Epithelial cell of esophagus (primary cell): ENCODE measurements at regions not wholly inside any gene's neighbourhood (a gene's known extent, or its start where the extent isn't known, plus 50 kb on each side); places are given as distances from the start of the nearest gene placed in this dataset.

Experiments used
- DNase-seq: peaks from one replicate; pipeline ENCODE4 v3.0.0; 2010; ENCODE audit warnings: low read depth
- H3K4me3 ChIP-seq: 2 replicates; pipeline ENCODE4 v1.5.1; 2011; ENCODE audit warnings: mild to moderate bottlenecking, low read length, control low read depth
- CTCF ChIP-seq: IDR thresholded peaks from 2 replicates; pipeline ENCODE4 v1.5.1; 2011; ENCODE audit warnings: low read depth, mild to moderate bottlenecking, low read length, control low read depth, inconsistent platforms; ENCODE audit not compliant: insufficient read depth; ENCODE audit errors: missing control alignments

DNA sequence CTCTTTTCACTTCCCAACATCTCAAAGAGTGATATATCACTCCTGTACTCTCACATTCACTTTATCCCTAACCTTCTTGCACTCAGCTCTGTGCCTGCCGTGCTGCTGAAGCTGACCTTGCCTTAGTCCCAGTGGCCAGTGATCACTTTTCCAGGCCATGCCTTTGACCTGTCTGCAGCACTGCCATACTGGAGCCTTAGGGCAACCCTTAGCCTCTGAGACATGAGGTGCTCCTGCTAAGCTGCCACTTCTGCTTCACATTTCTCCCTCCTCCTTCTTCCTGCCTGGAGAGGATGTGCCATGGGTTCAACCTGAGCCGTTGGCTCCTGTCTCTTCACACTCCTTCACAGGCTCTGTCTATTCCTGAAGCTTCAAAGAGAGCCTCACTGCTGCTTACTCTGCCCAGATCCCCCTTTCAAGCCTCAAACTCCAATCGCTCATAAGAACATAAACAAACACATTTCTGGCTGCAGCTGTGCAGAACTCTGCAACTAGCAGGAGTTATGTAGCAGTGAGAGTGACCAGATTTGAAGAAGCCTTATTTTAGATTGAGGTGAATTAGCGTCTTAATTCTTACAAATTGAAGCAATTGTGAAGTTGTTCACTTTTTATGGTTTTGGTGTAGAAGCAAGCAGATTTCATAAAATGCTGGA lies 716.2 kb upstream of the FANCL start:
- H3K4me3 ChIP-seq = no peak overlapping the region
- DNase-seq = no peak
- TF ChIP-seq CTCF = no peak

- no peak for TF ChIP-seq CTCF
- no peak for DNase-seq
- H3K4me3 ChIP-seq = no peak overlapping the region
Observed at GRCh38 chr2:58954880-58955385, 713.8 kb upstream of the FANCL start.

DNA sequence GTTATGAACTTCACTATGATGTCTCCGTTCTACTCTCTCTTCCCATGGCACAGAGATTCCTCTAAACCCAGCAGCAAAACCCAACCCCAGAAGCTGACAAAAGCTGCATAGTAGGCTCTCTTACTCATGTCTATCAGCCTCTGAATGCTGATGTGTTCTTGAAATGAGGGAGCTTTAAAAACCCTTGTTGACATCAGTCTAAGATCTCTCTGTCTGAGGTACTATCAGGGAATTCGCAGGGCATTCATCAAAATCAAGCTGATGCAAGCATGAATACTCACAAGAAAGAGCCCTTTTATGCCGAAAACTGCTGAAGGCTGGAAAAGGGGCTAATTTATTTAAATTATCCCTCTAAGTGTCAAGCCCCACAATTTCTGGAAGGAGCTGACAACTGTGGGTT lies 710.6 kb upstream of the FANCL start:
- no peak for DNase-seq
- TF ChIP-seq CTCF = no peak
- no peak overlapping the region for H3K4me3 ChIP-seq

DNA sequence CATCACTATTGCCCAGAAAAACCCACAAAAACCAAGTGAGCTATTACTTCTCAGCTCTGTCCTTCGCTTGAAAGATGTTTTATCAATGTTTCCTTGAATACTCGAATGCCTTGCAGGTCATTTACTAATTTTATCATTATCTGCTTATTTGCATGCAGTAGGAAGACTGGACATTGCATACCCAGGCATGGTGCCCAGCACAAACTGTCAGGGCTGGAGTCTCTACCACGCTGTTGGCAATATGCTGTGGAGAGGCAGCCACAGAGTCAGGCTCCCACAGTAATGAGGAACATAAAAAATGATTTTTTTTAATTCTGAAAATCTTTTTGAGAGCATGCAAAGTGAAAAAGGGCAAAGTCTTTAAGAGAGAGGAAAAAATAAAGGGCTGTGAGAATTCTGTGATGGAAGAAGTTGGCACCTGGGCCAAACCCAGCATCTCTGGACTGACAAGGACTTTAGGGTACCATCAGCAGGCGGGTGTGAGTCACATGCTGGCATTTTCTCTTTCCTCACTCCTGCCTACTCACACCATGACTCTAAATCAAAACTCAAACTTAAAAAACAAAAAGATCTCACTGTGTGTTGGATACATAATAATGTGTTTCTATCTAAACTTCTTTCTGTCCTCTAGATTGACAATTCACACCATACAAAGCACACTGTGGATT lies 709.8 kb upstream of the FANCL start:
- TF ChIP-seq CTCF = no peak
- DNase-seq = no peak
- no peak overlapping the region for H3K4me3 ChIP-seq

GRCh38 chr2:58939388-58939787 lies 698.3 kb upstream of the FANCL start:
- no peak for TF ChIP-seq CTCF

GRCh38 chr2:58938988-58939387 lies 697.9 kb upstream of the FANCL start:
- TF ChIP-seq CTCF = no peak
- no peak for DNase-seq
- H3K4me3 ChIP-seq = no peak overlapping the region

More at GRCh38 chr2:58939388-58939787, 698.3 kb upstream of the FANCL start:
- DNase-seq = peak; percentile 41
- H3K4me3 ChIP-seq = no peak overlapping the region
